CD4-positive, alpha-beta T cell treated with Interleukin-6 at 100 ng/mL for 8 hours (primary cell): ENCODE measurements at regions not wholly inside any gene's neighbourhood (a gene's known extent, or its start where the extent isn't known, plus 50 kb on each side); places are given as distances from the start of the nearest gene placed in this dataset.
"Not testable (repeated sequence)": the region's sequence is repeated elsewhere in the genome, so short reads cannot be mapped to it uniquely, and the experiment has no call there.

Experiments used
- DNase-seq: peaks from one replicate; pipeline ENCODE4 v3.0.0-alpha.2; 2020; ENCODE audit warnings: mixed read lengths, low spot score

- DNase-seq: no peak
These were observed 132.3 kb downstream of the TNFSF18 start for GRCh38 chr1:172918478-172918877.

GRCh38 chr1:172926070-172926469 is 124.7 kb downstream of the TNFSF18 start:
- no peak for DNase-seq

- no peak for DNase-seq
These were observed 122.3 kb downstream of the TNFSF18 start for GRCh38 chr1:172928412-172928811.

- DNase-seq: no peak
These were observed 121.7 kb downstream of the TNFSF18 start for GRCh38 chr1:172929006-172929405.

- DNase-seq: no peak
These were observed 120.6 kb downstream of the TNFSF18 start for GRCh38 chr1:172930142-172930541.

- no peak for DNase-seq
These were observed 119.4 kb downstream of the TNFSF18 start for GRCh38 chr1:172931340-172931739.

GRCh38 chr1:172931761-172932160 is 119.0 kb downstream of the TNFSF18 start:
- DNase-seq: no peak

- no peak for DNase-seq
These were observed 117.8 kb downstream of the TNFSF18 start for GRCh38 chr1:172932981-172933380.

GRCh38 chr1:172934417-172934762 is 116.4 kb downstream of the TNFSF18 start:
- DNase-seq: no peak

GRCh38 chr1:172935062-172935592 is 115.6 kb downstream of the TNFSF18 start:
- no peak for DNase-seq

GRCh38 chr1:172936088-172936645 is 114.6 kb downstream of the TNFSF18 start:
- DNase-seq: no peak

GRCh38 chr1:172938681-172939080 is 112.1 kb downstream of the TNFSF18 start:
- no peak for DNase-seq

- DNase-seq: no peak
These were observed 111.3 kb downstream of the TNFSF18 start for GRCh38 chr1:172939475-172939874.

GRCh38 chr1:172940174-172940855 is 110.4 kb downstream of the TNFSF18 start:
- DNase-seq: no peak

- DNase-seq: no peak
These were observed 109.3 kb downstream of the TNFSF18 start for GRCh38 chr1:172941471-172941870.

- DNase-seq: no peak
These were observed 108.8 kb downstream of the TNFSF18 start for GRCh38 chr1:172941945-172942344.

GRCh38 chr1:172943138-172943537 is 107.6 kb downstream of the TNFSF18 start:
- not testable (repeated sequence) for DNase-seq

- DNase-seq: no peak
These were observed 105.8 kb downstream of the TNFSF18 start for GRCh38 chr1:172944931-172945330.

- DNase-seq: peak; percentile 4
These were observed 103.8 kb downstream of the TNFSF18 start for GRCh38 chr1:172946814-172947507.

GRCh38 chr1:172948457-172948856 is 102.3 kb downstream of the TNFSF18 start:
- peak; percentile 9 for DNase-seq

GRCh38 chr1:172949096-172949495 is 101.6 kb downstream of the TNFSF18 start:
- DNase-seq: no peak

GRCh38 chr1:172950528-172950927 is 100.2 kb downstream of the TNFSF18 start:
- no peak for DNase-seq

GRCh38 chr1:172951730-172952365 is 98.9 kb downstream of the TNFSF18 start:
- no peak for DNase-seq
